Neural progenitor cell (in vitro differentiated cells): ENCODE measurements at regions not wholly inside any gene's neighbourhood (a gene's known extent, or its start where the extent isn't known, plus 50 kb on each side); places are given as distances from the start of the nearest gene placed in this dataset.

Experiments used
- DNase-seq: peaks from one replicate; pipeline ENCODE4 v3.0.0-alpha.2; 2016; ENCODE audit warnings: low spot score
- H2AFZ ChIP-seq: fragments of 200-600 bp; sonication (generic); replicated peaks from 2 replicates; pipeline ENCODE4 v1.6.1; 2016; ENCODE audit warnings: antibody characterized with exemption
- H3F3A ChIP-seq: fragments of 200-600 bp; sonication (generic); 2 replicates; pipeline ENCODE4 v1.6.1; 2016; ENCODE audit warnings: antibody characterized with exemption, low read depth
- H3K27ac ChIP-seq: fragments of 200-600 bp; sonication (generic); 2 replicates; pipeline ENCODE4 v1.5.1; 2016; ENCODE audit warnings: mild to moderate bottlenecking
- H3K27me3 ChIP-seq: fragments of 200-600 bp; sonication (generic); 2 replicates; pipeline ENCODE4 v1.6.1; 2016; ENCODE audit warnings: mild to moderate bottlenecking, moderate library complexity
- H3K36me3 ChIP-seq: fragments of 200-600 bp; sonication (generic); 2 replicates; pipeline ENCODE4 v1.5.1; 2016
- H3K4me1 ChIP-seq: fragments of 200-600 bp; sonication (generic); 2 replicates; pipeline ENCODE4 v1.6.1; 2016; ENCODE audit warnings: mixed run types
- H3K4me2 ChIP-seq: fragments of 200-600 bp; sonication (generic); 2 replicates; pipeline ENCODE4 v1.6.1; 2016
- H3K4me3 ChIP-seq: fragments of 200-600 bp; sonication (generic); 2 replicates; pipeline ENCODE4 v1.5.1; 2016
- H3K79me2 ChIP-seq: fragments of 200-600 bp; sonication (generic); 2 replicates; pipeline ENCODE4 v1.6.1; 2016; ENCODE audit warnings: low read depth
- H3K9ac ChIP-seq: fragments of 200-600 bp; sonication (generic); 2 replicates; pipeline ENCODE4 v1.6.1; 2016
- H3K9me3 ChIP-seq: fragments of 200-600 bp; sonication (generic); 2 replicates; pipeline ENCODE4 v1.5.1; 2016; ENCODE audit warnings: low read depth
- H4K20me1 ChIP-seq: fragments of 200-600 bp; sonication (generic); 2 replicates; pipeline ENCODE4 v1.6.1; 2016; ENCODE audit warnings: low read depth
- H3K27ac Mint-ChIP-seq: 3 replicates; pipeline ENCODE4 v1.8.0; 2021; ENCODE audit warnings: mixed read lengths
- H3K27me3 Mint-ChIP-seq: 2 replicates; pipeline ENCODE4 v1.8.0; 2022; ENCODE audit warnings: low read depth, mild to moderate bottlenecking, inconsistent platforms, moderate library complexity, mixed read lengths; ENCODE audit not compliant: insufficient read depth
- H3K36me3 Mint-ChIP-seq: 3 replicates; pipeline ENCODE4 v1.8.0; 2021; ENCODE audit warnings: mixed read lengths
- H3K4me1 Mint-ChIP-seq: 3 replicates; pipeline ENCODE4 v1.8.0; 2021; ENCODE audit warnings: mixed read lengths
- H3K4me3 Mint-ChIP-seq: 3 replicates; pipeline ENCODE4 v1.8.0; 2021; ENCODE audit warnings: mild to moderate bottlenecking, moderate library complexity, mixed read lengths
- H3K9me3 Mint-ChIP-seq: 3 replicates; pipeline ENCODE4 v1.8.0; 2020; ENCODE audit warnings: mixed read lengths
- EZH2 ChIP-seq: fragments of 200-600 bp; sonication (generic); IDR thresholded peaks from 2 replicates; pipeline ENCODE4 v1.6.1; 2017; ENCODE audit warnings: antibody characterized with exemption, mild to moderate bottlenecking, moderate library complexity
- EZH2phosphoT487 ChIP-seq: fragments of 200-600 bp; sonication (generic); IDR thresholded peaks from 2 replicates; pipeline ENCODE4 v1.6.1; 2017; ENCODE audit warnings: antibody characterized with exemption
- TF ChIP-seq, protein P1 (sequence below): fragments of 200-600 bp; sonication (generic); IDR thresholded peaks from 2 replicates; pipeline ENCODE4 v1.5.1; 2017; ENCODE audit warnings: antibody characterized with exemption, mild to moderate bottlenecking

DNA sequence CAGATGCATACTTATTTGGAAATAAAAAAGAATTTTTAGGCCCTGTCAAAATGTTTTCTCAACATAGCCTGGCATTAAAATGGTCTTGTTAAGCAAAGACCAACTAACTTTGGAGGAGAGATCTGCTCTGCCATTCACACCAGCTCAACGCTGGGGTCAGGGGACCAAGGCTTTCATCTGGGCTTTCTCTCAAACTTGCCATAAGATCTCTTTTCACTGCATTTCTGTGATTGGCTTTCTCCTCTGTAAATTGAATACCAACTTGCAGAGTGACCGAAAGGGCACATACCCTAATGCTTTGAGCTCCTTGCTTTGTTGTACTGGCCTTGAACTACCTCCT lies 71.2 kb downstream of the MYCN start:
- no peak for DNase-seq
- Histone ChIP-seq H3K9ac (no peak overlapping the region), H3K36me3 (no peaks in the 10 kb centered on the region), H3K4me3 (no peak overlapping the region), H3K4me2 (no peak overlapping the region), H3F3A (peaks cover 17% of the 10 kb centered on the region), H3K27me3 (peaks cover 14% of the 10 kb centered on the region), H4K20me1 (no peaks in the 10 kb centered on the region), H3K79me2 (no peaks in the 10 kb centered on the region), H3K4me1 (peaks cover 17% of the 10 kb centered on the region), H3K27ac (no peak overlapping the region), H3K9me3 (no peaks in the 10 kb centered on the region), H2AFZ (no peak overlapping the region)
- Mint-ChIP-seq H3K27me3 (peaks cover 17% of the 10 kb centered on the region), H3K36me3 (no peaks in the 10 kb centered on the region), H3K9me3 (no peaks in the 10 kb centered on the region), H3K4me3 (no peak overlapping the region), H3K4me1 (peaks cover 37% of the 10 kb centered on the region), H3K27ac (no peak overlapping the region)
- TF ChIP-seq EZH2 (no peak), EZH2phosphoT487 (no peak)
- TF ChIP-seq, protein P1, sequence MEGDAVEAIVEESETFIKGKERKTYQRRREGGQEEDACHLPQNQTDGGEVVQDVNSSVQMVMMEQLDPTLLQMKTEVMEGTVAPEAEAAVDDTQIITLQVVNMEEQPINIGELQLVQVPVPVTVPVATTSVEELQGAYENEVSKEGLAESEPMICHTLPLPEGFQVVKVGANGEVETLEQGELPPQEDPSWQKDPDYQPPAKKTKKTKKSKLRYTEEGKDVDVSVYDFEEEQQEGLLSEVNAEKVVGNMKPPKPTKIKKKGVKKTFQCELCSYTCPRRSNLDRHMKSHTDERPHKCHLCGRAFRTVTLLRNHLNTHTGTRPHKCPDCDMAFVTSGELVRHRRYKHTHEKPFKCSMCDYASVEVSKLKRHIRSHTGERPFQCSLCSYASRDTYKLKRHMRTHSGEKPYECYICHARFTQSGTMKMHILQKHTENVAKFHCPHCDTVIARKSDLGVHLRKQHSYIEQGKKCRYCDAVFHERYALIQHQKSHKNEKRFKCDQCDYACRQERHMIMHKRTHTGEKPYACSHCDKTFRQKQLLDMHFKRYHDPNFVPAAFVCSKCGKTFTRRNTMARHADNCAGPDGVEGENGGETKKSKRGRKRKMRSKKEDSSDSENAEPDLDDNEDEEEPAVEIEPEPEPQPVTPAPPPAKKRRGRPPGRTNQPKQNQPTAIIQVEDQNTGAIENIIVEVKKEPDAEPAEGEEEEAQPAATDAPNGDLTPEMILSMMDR: no peak

DNA sequence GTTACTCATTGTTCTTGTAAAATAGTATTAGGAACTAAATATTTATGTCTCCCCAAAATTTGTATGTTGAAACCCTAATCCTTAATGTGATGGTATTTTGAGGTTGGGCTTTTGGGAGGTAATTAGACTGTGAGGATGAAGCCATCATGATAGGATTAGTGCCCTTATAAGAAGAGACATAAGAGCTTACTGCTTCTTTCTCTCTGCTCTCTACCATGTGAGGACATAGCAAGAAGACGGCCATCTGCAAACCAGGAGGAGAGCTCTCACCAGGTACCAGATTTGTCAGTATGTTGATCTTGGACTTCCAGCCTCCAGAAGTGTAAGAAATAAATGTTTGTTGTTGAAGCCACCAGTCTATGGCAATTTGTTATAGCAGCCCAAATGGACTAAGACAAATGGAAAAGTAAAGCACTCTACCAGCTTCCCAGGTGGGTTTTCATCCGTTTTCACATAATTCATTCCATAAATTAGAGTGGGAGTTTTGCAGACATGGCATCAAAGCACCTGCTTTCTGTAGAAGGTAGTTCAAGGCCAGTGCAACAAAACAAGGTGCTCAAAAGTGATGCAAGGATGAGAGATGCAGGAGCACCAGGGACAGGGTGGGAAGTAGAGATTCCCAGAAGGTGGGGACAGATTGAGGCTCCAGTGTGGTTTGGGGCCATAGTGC lies 70.7 kb downstream of the MYCN start:
- Histone ChIP-seq H3K4me2 (no peak overlapping the region), H3K4me3 (no peak overlapping the region), H3K79me2 (no peaks in the 10 kb centered on the region), H4K20me1 (no peaks in the 10 kb centered on the region), H3K36me3 (no peaks in the 10 kb centered on the region), H3K9ac (no peak overlapping the region), H3K4me1 (peaks cover 17% of the 10 kb centered on the region), H3K27ac (no peak overlapping the region), H3K27me3 (peaks cover 14% of the 10 kb centered on the region), H3K9me3 (no peaks in the 10 kb centered on the region), H2AFZ (no peak overlapping the region), H3F3A (peaks cover 17% of the 10 kb centered on the region)
- H3K9me3 Mint-ChIP-seq: no peaks in the 10 kb centered on the region
- no peak overlapping the region for H3K4me3 Mint-ChIP-seq
- peaks cover 42% of the 10 kb centered on the region for H3K4me1 Mint-ChIP-seq
- H3K27ac Mint-ChIP-seq: no peak overlapping the region
- DNase-seq: no peak
- H3K27me3 Mint-ChIP-seq: peaks cover 20% of the 10 kb centered on the region
- no peaks in the 10 kb centered on the region for H3K36me3 Mint-ChIP-seq
- no peak for TF ChIP-seq EZH2phosphoT487
- TF ChIP-seq, protein P1: no peak
- no peak for TF ChIP-seq EZH2

DNA sequence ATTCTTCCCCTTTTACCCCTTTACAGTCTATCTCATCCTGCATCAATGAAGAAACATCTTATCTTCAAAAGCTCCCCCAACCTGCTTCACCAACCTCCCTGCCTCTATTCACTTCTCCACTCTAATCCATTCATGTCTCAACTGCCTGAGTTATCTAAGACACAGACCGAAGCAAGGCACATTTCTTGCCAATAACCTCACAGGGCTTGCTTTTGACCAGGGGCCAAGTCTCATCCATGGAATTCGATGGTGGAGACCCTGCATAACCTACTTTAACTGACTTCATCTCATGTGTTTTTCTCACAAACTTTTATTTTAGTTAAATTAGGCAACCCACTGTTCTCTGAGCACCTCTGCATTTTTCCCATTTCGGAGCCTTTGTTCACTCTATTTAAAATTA lies 69.7 kb downstream of the MYCN start:
- Histone ChIP-seq H3K9ac (no peak overlapping the region), H4K20me1 (no peaks in the 10 kb centered on the region), H3K4me1 (peaks cover 17% of the 10 kb centered on the region), H3F3A (peaks cover 17% of the 10 kb centered on the region), H3K4me3 (no peak overlapping the region), H3K27me3 (peaks cover 14% of the 10 kb centered on the region), H3K9me3 (no peaks in the 10 kb centered on the region), H3K36me3 (no peaks in the 10 kb centered on the region), H3K79me2 (no peaks in the 10 kb centered on the region), H3K27ac (no peak overlapping the region), H3K4me2 (no peak overlapping the region), H2AFZ (no peak overlapping the region)
- H3K4me3 Mint-ChIP-seq: no peak overlapping the region
- no peak overlapping the region for H3K27ac Mint-ChIP-seq
- no peak for TF ChIP-seq EZH2phosphoT487
- no peak for TF ChIP-seq EZH2
- TF ChIP-seq, protein P1: no peak
- no peak for DNase-seq
- peaks cover 47% of the 10 kb centered on the region for H3K4me1 Mint-ChIP-seq
- peaks cover 23% of the 10 kb centered on the region for H3K27me3 Mint-ChIP-seq
- H3K36me3 Mint-ChIP-seq: peaks cover 4% of the 10 kb centered on the region
- H3K9me3 Mint-ChIP-seq: peaks cover 5% of the 10 kb centered on the region
